ENCODE measurements at regions not wholly inside any gene's neighbourhood (a gene's known extent, or its start where the extent isn't known, plus 50 kb on each side); places are given as distances from the start of the nearest gene placed in this dataset.

DNA sequence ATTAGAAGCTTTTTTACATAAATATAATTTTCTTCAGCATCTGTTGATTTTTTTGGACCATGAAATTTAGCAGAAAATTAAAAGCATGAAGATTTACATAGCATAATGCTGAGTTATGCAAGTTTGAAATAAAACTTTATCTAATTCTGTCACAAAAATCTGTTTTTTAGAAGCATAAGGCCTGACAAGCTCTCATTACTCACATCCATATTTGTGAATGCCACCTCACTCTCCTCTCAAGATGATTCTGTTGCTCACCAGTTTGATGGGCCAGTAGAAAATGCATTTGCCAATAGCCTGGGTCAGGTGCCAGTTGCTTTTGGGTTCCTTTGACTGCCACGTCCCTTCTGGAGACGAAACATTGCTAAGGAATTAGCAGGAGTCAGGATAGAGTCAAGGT, 181.5 kb upstream of the ATP2B1 start:
- H3K36me3 ChIP-seq = no peaks in the 10 kb centered on the region
- TF ChIP-seq, protein P1, sequence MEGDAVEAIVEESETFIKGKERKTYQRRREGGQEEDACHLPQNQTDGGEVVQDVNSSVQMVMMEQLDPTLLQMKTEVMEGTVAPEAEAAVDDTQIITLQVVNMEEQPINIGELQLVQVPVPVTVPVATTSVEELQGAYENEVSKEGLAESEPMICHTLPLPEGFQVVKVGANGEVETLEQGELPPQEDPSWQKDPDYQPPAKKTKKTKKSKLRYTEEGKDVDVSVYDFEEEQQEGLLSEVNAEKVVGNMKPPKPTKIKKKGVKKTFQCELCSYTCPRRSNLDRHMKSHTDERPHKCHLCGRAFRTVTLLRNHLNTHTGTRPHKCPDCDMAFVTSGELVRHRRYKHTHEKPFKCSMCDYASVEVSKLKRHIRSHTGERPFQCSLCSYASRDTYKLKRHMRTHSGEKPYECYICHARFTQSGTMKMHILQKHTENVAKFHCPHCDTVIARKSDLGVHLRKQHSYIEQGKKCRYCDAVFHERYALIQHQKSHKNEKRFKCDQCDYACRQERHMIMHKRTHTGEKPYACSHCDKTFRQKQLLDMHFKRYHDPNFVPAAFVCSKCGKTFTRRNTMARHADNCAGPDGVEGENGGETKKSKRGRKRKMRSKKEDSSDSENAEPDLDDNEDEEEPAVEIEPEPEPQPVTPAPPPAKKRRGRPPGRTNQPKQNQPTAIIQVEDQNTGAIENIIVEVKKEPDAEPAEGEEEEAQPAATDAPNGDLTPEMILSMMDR (IDR thresholded peaks at IDR 0.05; ENCODE audit: low read depth, low read length) = no peak
- no peak overlapping the region for H3K4me3 ChIP-seq (ENCODE audit: low read depth, low read length)
- no peaks in the 10 kb centered on the region for H3K27me3 ChIP-seq (ENCODE audit: insufficient read depth, low read depth, severe bottlenecking)
- DNase-seq = no peak
- H3K27ac ChIP-seq = no peak overlapping the region
- H3K9me3 ChIP-seq (ENCODE audit: severe bottlenecking) = peaks cover 2% of the 10 kb centered on the region

DNA sequence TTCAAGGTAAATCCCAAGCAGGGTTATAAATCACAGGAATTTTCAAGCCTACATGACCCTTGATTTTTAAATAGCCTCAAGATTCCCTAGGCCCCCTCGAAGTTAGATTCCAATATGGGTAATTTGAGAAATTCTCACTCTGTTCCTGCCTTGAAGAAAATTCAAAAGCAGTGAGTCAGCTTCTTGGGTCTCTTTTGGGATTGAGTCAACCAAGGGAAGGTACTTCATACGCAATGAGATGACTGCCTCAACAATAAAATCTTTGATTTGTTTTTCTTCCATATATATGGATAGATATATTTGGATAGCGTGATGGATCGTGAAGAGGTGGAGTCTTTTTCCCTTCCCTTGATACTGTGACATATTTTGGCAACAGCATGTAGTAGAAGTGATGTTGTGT, 180.4 kb upstream of the ATP2B1 start:
- DNase-seq = no peak

DNA sequence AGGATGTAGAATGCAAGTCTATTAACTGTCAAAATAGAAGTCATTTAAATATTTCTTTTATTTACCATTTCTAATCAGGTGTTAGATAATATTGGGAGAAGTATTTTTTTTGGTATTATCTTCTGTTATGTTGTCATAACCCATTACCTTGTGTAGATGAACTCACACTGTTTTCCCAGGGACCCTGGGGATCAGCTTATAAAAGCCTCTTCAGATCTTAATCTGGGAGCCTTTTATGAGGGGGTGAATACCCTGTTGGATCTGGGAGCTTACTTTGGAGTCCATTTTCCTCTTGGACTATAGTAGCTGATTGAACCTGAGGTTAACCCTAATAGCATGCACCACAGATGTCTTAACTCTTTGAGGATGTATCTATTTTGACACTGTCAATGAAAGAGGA, 176.3 kb upstream of the ATP2B1 start:
- H3K36me3 ChIP-seq = no peaks in the 10 kb centered on the region
- H3K9me3 ChIP-seq (ENCODE audit: severe bottlenecking) = no peaks in the 10 kb centered on the region
- no peak overlapping the region for H3K27ac ChIP-seq
- H3K27me3 ChIP-seq (ENCODE audit: insufficient read depth, low read depth, severe bottlenecking) = no peaks in the 10 kb centered on the region
- no peak for DNase-seq
- TF ChIP-seq, protein P1 (IDR thresholded peaks at IDR 0.05; ENCODE audit: low read depth, low read length) = no peak
- H3K4me3 ChIP-seq (ENCODE audit: low read depth, low read length) = no peak overlapping the region

More for the DNA sequence above, 180.4 kb upstream of the ATP2B1 start:
- Histone ChIP-seq H3K27ac (no peak overlapping the region), H3K4me3 (ENCODE audit: low read depth, low read length) (no peak overlapping the region), H3K9me3 (ENCODE audit: severe bottlenecking) (peaks cover 2% of the 10 kb centered on the region), H3K27me3 (ENCODE audit: insufficient read depth, low read depth, severe bottlenecking) (no peaks in the 10 kb centered on the region), H3K36me3 (no peaks in the 10 kb centered on the region)
- TF ChIP-seq, protein P1 (IDR thresholded peaks at IDR 0.05; ENCODE audit: low read depth, low read length) = no peak

DNA sequence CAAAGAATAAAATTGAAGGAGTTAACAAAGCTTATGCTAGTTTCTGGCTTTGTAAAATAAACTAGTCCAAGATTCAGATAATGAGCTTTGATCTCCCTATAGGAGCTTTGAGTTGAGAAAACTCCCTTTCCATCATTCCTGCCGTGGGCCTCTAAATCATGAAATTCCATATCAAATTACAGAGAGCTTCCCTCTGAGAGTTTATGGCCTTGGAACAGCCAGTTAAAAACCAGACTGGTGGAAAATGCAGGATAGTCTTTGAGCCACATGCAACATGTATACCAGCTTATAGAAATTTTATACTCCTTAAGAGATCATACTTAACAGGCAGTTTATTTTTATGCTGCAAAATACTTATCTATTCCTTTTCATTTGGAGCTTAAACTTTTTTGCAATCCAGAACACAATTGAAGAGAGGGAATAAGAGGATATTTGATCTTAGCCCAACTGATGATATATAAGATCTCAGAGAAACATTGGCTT, 175.8 kb upstream of the ATP2B1 start:
- no peaks in the 10 kb centered on the region for H3K36me3 ChIP-seq
- H3K4me3 ChIP-seq (ENCODE audit: low read depth, low read length) = no peak overlapping the region
- no peaks in the 10 kb centered on the region for H3K27me3 ChIP-seq (ENCODE audit: insufficient read depth, low read depth, severe bottlenecking)
- no peak overlapping the region for H3K27ac ChIP-seq
- no peaks in the 10 kb centered on the region for H3K9me3 ChIP-seq (ENCODE audit: severe bottlenecking)
- no peak for DNase-seq
- TF ChIP-seq, protein P1 (IDR thresholded peaks at IDR 0.05; ENCODE audit: low read depth, low read length) = no peak

DNA sequence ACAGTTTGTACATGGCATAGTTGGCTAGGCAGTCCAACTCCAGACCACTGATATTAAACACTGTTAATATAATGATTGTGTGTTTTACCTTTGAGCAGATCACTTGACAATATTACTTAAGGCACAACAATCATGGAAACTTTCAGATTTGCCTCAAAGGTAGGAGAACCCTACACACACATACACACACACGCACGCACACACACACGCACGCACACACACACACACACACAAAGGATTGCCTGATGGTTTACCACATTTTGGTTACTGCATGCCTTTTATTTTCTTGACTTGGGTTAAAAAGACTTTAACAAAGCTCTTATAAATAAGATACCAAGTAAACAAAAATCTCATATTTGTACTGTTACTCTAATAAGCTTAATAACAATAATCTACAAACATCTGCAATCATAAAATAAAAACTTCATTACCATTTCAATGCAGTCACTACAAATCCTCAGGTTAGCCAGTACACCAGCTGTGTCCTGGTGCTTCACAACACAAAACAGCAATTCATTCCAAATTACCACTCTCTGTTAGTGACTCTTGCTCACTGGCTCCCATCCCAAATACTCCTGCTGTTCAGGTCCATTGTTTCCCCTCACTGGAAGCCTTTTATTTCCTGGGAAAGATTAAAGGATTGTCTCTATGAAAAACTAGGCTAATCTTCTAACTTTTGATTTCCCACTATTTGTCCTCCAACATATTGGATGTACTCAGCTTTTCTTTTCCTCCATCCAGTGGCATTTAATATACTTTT, 175.2 kb upstream of the ATP2B1 start:
- no peak overlapping the region for H3K4me3 ChIP-seq (ENCODE audit: low read depth, low read length)
- no peaks in the 10 kb centered on the region for H3K9me3 ChIP-seq (ENCODE audit: severe bottlenecking)
- DNase-seq = peak; percentile 30
- H3K27me3 ChIP-seq (ENCODE audit: insufficient read depth, low read depth, severe bottlenecking) = no peaks in the 10 kb centered on the region
- TF ChIP-seq, protein P1 (IDR thresholded peaks at IDR 0.05; ENCODE audit: low read depth, low read length) = no peak
- H3K27ac ChIP-seq = no peak overlapping the region
- H3K36me3 ChIP-seq = no peaks in the 10 kb centered on the region

DNA sequence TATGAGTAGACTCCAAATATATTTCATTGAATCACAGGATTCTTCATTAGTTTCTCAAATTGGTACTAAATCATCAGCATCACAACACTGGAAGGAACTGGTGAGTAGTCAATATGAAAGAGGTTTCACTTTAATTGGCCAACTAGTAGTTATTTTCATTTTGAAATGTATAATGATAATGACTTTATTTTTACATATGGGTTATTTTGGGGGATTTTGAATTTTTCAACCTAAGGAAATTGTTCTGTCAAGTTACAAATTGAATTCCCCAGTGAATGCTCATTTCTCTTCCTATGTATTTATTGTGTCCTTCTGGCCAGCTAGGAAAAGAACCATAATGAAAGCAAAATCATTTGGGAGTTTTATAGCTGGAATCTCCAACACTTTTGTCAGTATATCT, 174.2 kb upstream of the ATP2B1 start:
- no peak overlapping the region for H3K4me3 ChIP-seq (ENCODE audit: low read depth, low read length)
- no peaks in the 10 kb centered on the region for H3K36me3 ChIP-seq
- no peaks in the 10 kb centered on the region for H3K9me3 ChIP-seq (ENCODE audit: severe bottlenecking)
- no peak overlapping the region for H3K27ac ChIP-seq
- DNase-seq = no peak
- no peaks in the 10 kb centered on the region for H3K27me3 ChIP-seq (ENCODE audit: insufficient read depth, low read depth, severe bottlenecking)
- TF ChIP-seq, protein P1 (IDR thresholded peaks at IDR 0.05; ENCODE audit: low read depth, low read length) = no peak
